ENCODE measurements at regions not wholly inside any gene's neighbourhood (a gene's known extent, or its start where the extent isn't known, plus 50 kb on each side); places are given as distances from the start of the nearest gene placed in this dataset.

- Histone ChIP-seq H3K79me2 (ENCODE audit: low read depth) (no peaks in the 10 kb centered on the region), H3K36me3 (ENCODE audit: low read depth) (no peaks in the 10 kb centered on the region), H3K4me2 (no peak overlapping the region), H3K27me3 (ENCODE audit: insufficient read depth, low read depth) (no peaks in the 10 kb centered on the region), H4K20me1 (ENCODE audit: insufficient read depth) (no peaks in the 10 kb centered on the region), H3K4me3 (no peak overlapping the region), H3K9me2 (ENCODE audit: insufficient read depth) (no peaks in the 10 kb centered on the region), H2AFZ (no peak overlapping the region), H3F3A (ENCODE audit: insufficient read depth, low read depth) (no peaks in the 10 kb centered on the region), H3K27ac (no peak overlapping the region), H3K4me1 (replicated peaks; ENCODE audit: insufficient read depth) (no peaks in the 10 kb centered on the region), H3K9me3 (ENCODE audit: insufficient read depth, low read depth) (no peaks in the 10 kb centered on the region)
- TF ChIP-seq CTCF (conservative IDR thresholded peaks at IDR 0.05), result no peak
- TF ChIP-seq EZH2 (IDR thresholded peaks at IDR 0.05; ENCODE audit: low read depth), result no peak
- no TSS peak for BruUV-seq (replicated peaks)
- POLR2A ChIA-PET (ENCODE audit: unreplicated experiment), result no interaction called here
- CTCF ChIA-PET, result no interaction called here
- intact Hi-C loops (cut with micrococcal nuclease; ENCODE audit: unreplicated experiment), result no loop called here
- no peak for DNase-seq
These were observed 224.7 kb upstream of the C1orf87 start for GRCh38 chr1:60298290-60298689.

GRCh38 chr1:60296794-60297193, 223.2 kb upstream of the C1orf87 start:
- H3K4me1 ChIP-seq (replicated peaks; ENCODE audit: insufficient read depth), result no peaks in the 10 kb centered on the region
- no peak overlapping the region for H2AFZ ChIP-seq
- H3K4me2 ChIP-seq, result no peak overlapping the region
- no peaks in the 10 kb centered on the region for H3K36me3 ChIP-seq (ENCODE audit: low read depth)
- TF ChIP-seq CTCF (conservative IDR thresholded peaks at IDR 0.05) (no peak), EZH2 (IDR thresholded peaks at IDR 0.05; ENCODE audit: low read depth) (no peak)
- no peaks in the 10 kb centered on the region for H3K9me2 ChIP-seq (ENCODE audit: insufficient read depth)
- DNase-seq, result no peak
- ChIA-PET POLR2A (ENCODE audit: unreplicated experiment) (no interaction called here), CTCF (no interaction called here)
- H4K20me1 ChIP-seq (ENCODE audit: insufficient read depth), result no peaks in the 10 kb centered on the region
- H3F3A ChIP-seq (ENCODE audit: insufficient read depth, low read depth), result no peaks in the 10 kb centered on the region
- no peaks in the 10 kb centered on the region for H3K9me3 ChIP-seq (ENCODE audit: insufficient read depth, low read depth)
- no peaks in the 10 kb centered on the region for H3K79me2 ChIP-seq (ENCODE audit: low read depth)
- H3K27ac ChIP-seq, result no peak overlapping the region
- no TSS peak for BruUV-seq (replicated peaks)
- intact Hi-C loops (cut with micrococcal nuclease; ENCODE audit: unreplicated experiment), result no loop called here
- no peaks in the 10 kb centered on the region for H3K27me3 ChIP-seq (ENCODE audit: insufficient read depth, low read depth)
- no peak overlapping the region for H3K4me3 ChIP-seq

GRCh38 chr1:60292140-60292539, 218.6 kb upstream of the C1orf87 start:
- H3K4me3 ChIP-seq, result no peak overlapping the region
- no peaks in the 10 kb centered on the region for H3K79me2 ChIP-seq (ENCODE audit: low read depth)
- H3K4me1 ChIP-seq (replicated peaks; ENCODE audit: insufficient read depth), result no peaks in the 10 kb centered on the region
- CTCF ChIA-PET, result no interaction called here
- TF ChIP-seq CTCF (conservative IDR thresholded peaks at IDR 0.05), result no peak
- no peak for TF ChIP-seq EZH2 (IDR thresholded peaks at IDR 0.05; ENCODE audit: low read depth)
- no peaks in the 10 kb centered on the region for H4K20me1 ChIP-seq (ENCODE audit: insufficient read depth)
- H3F3A ChIP-seq (ENCODE audit: insufficient read depth, low read depth), result no peaks in the 10 kb centered on the region
- H3K4me2 ChIP-seq, result no peak overlapping the region
- H3K9me2 ChIP-seq (ENCODE audit: insufficient read depth), result no peaks in the 10 kb centered on the region
- H3K9me3 ChIP-seq (ENCODE audit: insufficient read depth, low read depth), result no peaks in the 10 kb centered on the region
- H3K27ac ChIP-seq, result no peak overlapping the region
- no peaks in the 10 kb centered on the region for H3K27me3 ChIP-seq (ENCODE audit: insufficient read depth, low read depth)
- POLR2A ChIA-PET (ENCODE audit: unreplicated experiment), result no interaction called here
- no peaks in the 10 kb centered on the region for H3K36me3 ChIP-seq (ENCODE audit: low read depth)
- intact Hi-C loops (cut with micrococcal nuclease; ENCODE audit: unreplicated experiment), result no loop called here
- no peak for DNase-seq
- no TSS peak for BruUV-seq (replicated peaks)
- H2AFZ ChIP-seq, result no peak overlapping the region
